ENCODE measurements at regions not wholly inside any gene's neighbourhood (a gene's known extent, or its start where the extent isn't known, plus 50 kb on each side); places are given as distances from the start of the nearest gene placed in this dataset.
"Not testable (repeated sequence)": the region's sequence is repeated elsewhere in the genome, so short reads cannot be mapped to it uniquely, and the experiment has no call there.

- TF ChIP-seq Cebpa-rat (IDR thresholded peaks at IDR 0.05) = no peak; a peak in 1 of 22 replicates
- peak overlapping the region in 10 of 11 experiments; percentile 42 to 83 (median 75); a peak in 19 of 22 replicates for H3K27ac ChIP-seq
- no peaks in the 10 kb centered on the region for H3K27me3 ChIP-seq
- H3K36me3 ChIP-seq = no peaks in the 10 kb centered on the region
- peaks cover 5 to 17% (median 12%) of the 10 kb centered on the region in 11 experiments; a peak in 18 of 22 replicates for H3K9me3 ChIP-seq (replicated peaks in 1 of 11)
- no peaks in the 10 kb centered on the region for H4K20me1 ChIP-seq
- H3K4me3 ChIP-seq = no peak overlapping the region; a peak in 1 of 20 replicates
- H3K4me1 ChIP-seq = peaks cover 20 to 33% (median 27%) of the 10 kb centered on the region in 10 experiments
- H3K4me2 ChIP-seq = peak overlapping the region; percentile 58 to 81 (median 74)
- peak overlapping the region in 9 of 11 experiments; percentile 27 to 66 (median 53); a peak in 14 of 22 replicates for H3K9ac ChIP-seq
Observed at GRCh38 chr2:131641414-131642206, 113.9 kb downstream of the CCDC74A start.

- H3K27me3 ChIP-seq, H3K4me3 ChIP-seq, H3K9ac ChIP-seq, H3K36me3 ChIP-seq, H3K27ac ChIP-seq, H4K20me1 ChIP-seq: not testable (repeated sequence)
- Histone ChIP-seq H3K4me2 (0 out of 22 replicates have a peak overlapping the region, but pooled peaks of 2 of the 11 experiments have one; percentile 15 to 23), H3K9me3 (replicated peaks in 1 of 11) (peaks cover 10 to 22% (median 18%) of the 10 kb centered on the region in 11 experiments; a peak in 18 of 22 replicates), H3K4me1 (peaks cover 15 to 28% (median 22%) of the 10 kb centered on the region in 10 experiments)
Observed at GRCh38 chr2:131643180-131643579, 115.5 kb downstream of the CCDC74A start.

GRCh38 chr2:131645177-131645765, 117.6 kb downstream of the CCDC74A start:
- Histone ChIP-seq H3K9ac (no peak overlapping the region), H3K4me2 (no peak overlapping the region), H3K36me3 (no peaks in the 10 kb centered on the region), H3K4me1 (peaks cover 15 to 27% (median 21%) of the 10 kb centered on the region in 10 experiments), H3K27me3 (no peaks in the 10 kb centered on the region), H3K27ac (no peak overlapping the region), H3K9me3 (replicated peaks in 1 of 11) (peaks cover 10 to 18% (median 14%) of the 10 kb centered on the region in 11 experiments; a peak in 17 of 22 replicates), H3K4me3 (no peak overlapping the region), H4K20me1 (no peaks in the 10 kb centered on the region)
- no peak for TF ChIP-seq Cebpa-rat (IDR thresholded peaks at IDR 0.05)

- H3K36me3 ChIP-seq, H3K27ac ChIP-seq, H3K9ac ChIP-seq, H3K4me3 ChIP-seq, H3K4me2 ChIP-seq, H4K20me1 ChIP-seq, H3K27me3 ChIP-seq: not testable (repeated sequence)
- H3K4me1 ChIP-seq = peaks cover 10 to 18% (median 12%) of the 10 kb centered on the region in 10 experiments
- peaks cover 10 to 18% (median 14%) of the 10 kb centered on the region in 11 experiments; a peak in 17 of 22 replicates for H3K9me3 ChIP-seq (replicated peaks in 1 of 11)
Observed at GRCh38 chr2:131646220-131646619, 118.5 kb downstream of the CCDC74A start.

- Histone ChIP-seq H3K4me3 (no peak overlapping the region), H3K27ac (no peak overlapping the region)
Observed at GRCh38 chr2:131646669-131647297, 119.1 kb downstream of the CCDC74A start.

GRCh38 chr2:131648565-131648964, 120.9 kb downstream of the CCDC74A start:
- H3K27me3 ChIP-seq, H3K9ac ChIP-seq, H3K36me3 ChIP-seq, H3K4me1 ChIP-seq, H3K4me3 ChIP-seq, H3K27ac ChIP-seq, H3K4me2 ChIP-seq, H4K20me1 ChIP-seq: not testable (repeated sequence)
- peaks cover 10 to 18% (median 14%) of the 10 kb centered on the region in 11 experiments; a peak in 17 of 22 replicates for H3K9me3 ChIP-seq (replicated peaks in 1 of 11)

More at GRCh38 chr2:131646669-131647297, 119.1 kb downstream of the CCDC74A start:
- H3K36me3 ChIP-seq = no peaks in the 10 kb centered on the region
- no peak for TF ChIP-seq Cebpa-rat (IDR thresholded peaks at IDR 0.05)
- no peak overlapping the region for H3K9ac ChIP-seq
- H3K9me3 ChIP-seq (replicated peaks in 1 of 11) = peaks cover 10 to 18% (median 14%) of the 10 kb centered on the region in 11 experiments; a peak in 17 of 22 replicates
- no peak overlapping the region for H3K4me2 ChIP-seq
- no peaks in the 10 kb centered on the region for H4K20me1 ChIP-seq
- H3K27me3 ChIP-seq = no peaks in the 10 kb centered on the region
- H3K4me1 ChIP-seq = peaks cover 4 to 12% (median 6%) of the 10 kb centered on the region in 10 experiments

GRCh38 chr2:131652246-131652645, 124.6 kb downstream of the CCDC74A start:
- not testable (repeated sequence) for H3K27me3 ChIP-seq; H4K20me1 ChIP-seq; H3K9me3 ChIP-seq (replicated peaks in 1 of 11); H3K9ac ChIP-seq; H3K4me3 ChIP-seq; H3K4me2 ChIP-seq; H3K27ac ChIP-seq; H3K36me3 ChIP-seq; H3K4me1 ChIP-seq

GRCh38 chr2:131654107-131654506, 126.4 kb downstream of the CCDC74A start:
- H3K27me3 ChIP-seq, H3K27ac ChIP-seq, H3K9ac ChIP-seq, H3K4me2 ChIP-seq, H3K4me1 ChIP-seq, H4K20me1 ChIP-seq, H3K4me3 ChIP-seq, H3K36me3 ChIP-seq: not testable (repeated sequence)
- peaks cover 0 to 25% (median 17%) of the 10 kb centered on the region in 11 experiments; a peak in 18 of 22 replicates for H3K9me3 ChIP-seq (replicated peaks in 1 of 11)

- H3K4me3 ChIP-seq = no peak overlapping the region
- TF ChIP-seq Cebpa-rat (IDR thresholded peaks at IDR 0.05) = no peak
Observed at GRCh38 chr2:131656816-131657633, 129.3 kb downstream of the CCDC74A start.

More at GRCh38 chr2:131656816-131657633, 129.3 kb downstream of the CCDC74A start:
- Histone ChIP-seq H3K9me3 (replicated peaks in 1 of 11) (peaks cover 0 to 26% (median 17%) of the 10 kb centered on the region in 11 experiments; a peak in 18 of 22 replicates), H3K27me3 (no peaks in the 10 kb centered on the region), H3K4me2 (no peak overlapping the region), H3K9ac (no peak overlapping the region), H3K27ac (no peak overlapping the region), H3K4me1 (no peaks in the 10 kb centered on the region), H3K36me3 (no peaks in the 10 kb centered on the region), H4K20me1 (no peaks in the 10 kb centered on the region)

Data from BLaER1 treated with 17β-estradiol and CSF1 and Interleukin-3, amounts not matched to agents 10 nM and 100 nM (cell line).